ENCODE measurements at regions not wholly inside any gene's neighbourhood (a gene's known extent, or its start where the extent isn't known, plus 50 kb on each side); places are given as distances from the start of the nearest gene placed in this dataset.

DNA sequence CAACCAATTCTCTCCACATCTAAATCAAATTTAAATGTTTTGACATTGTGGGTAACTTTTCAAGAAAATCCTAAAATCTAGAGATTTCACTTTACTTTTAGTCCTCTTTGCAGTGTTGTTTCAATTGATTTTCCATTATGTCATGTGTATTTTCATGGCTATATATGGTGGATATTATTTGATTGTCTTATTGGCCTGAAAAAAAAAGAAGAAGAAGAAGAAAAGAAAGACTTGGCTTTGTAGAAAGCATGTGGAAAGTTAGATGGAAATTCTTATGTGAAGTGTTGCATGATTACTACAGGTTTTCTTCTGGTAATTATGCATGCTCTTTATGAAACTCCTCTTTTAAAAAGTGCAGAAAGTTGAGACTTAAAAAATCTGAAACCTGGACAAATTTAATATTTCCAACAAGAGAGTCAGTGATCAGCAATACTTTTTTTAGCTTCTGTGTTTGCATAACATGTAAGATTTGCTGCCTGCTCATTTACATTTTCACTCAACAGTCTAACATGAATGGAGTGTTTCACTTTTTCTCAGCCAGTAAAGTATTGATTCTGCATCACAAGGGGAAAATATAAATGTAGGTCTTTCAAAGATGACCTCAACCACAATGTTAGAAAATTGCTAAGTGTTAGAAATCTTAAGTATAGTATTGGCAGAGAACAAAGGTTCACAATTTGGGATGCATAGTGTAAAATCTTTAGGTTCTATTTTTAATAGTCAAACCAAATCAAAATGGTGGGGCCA is 438.7 kb downstream of the BCKDHB start:
- TF ChIP-seq TAF1 (IDR thresholded peaks at IDR 0.05; ENCODE audit: borderline replicate concordance, low read depth, low read length) (no peak), POLR2A (IDR thresholded peaks at IDR 0.05; ENCODE audit: low read depth, low read length) (no peak), POLR2AphosphoS5 (IDR thresholded peaks at IDR 0.05; ENCODE audit: low read depth, low read length) (no peak)
- FAIRE-seq = no peak
- DNase-seq (ENCODE audit: insufficient read length) = no peak

DNA sequence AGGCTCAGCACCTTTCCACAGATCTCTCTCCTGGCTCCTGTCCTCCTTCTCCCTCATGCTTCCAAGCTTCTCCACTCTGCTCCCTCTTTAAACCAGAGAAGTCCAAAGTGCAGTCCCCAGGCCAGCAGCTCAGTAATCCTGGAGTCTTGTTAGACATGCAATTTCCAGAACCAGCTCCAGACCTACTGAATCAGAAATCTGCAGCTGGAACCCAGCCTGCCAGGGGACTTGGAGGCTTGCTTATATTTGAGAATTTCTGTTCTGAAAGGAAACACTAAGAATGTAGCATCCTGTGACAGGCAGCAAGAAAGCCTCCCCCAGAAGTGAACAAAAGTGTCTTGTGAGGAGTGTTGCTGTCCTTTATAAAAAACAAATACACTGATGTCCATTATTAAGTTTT is 438.1 kb downstream of the BCKDHB start:
- FAIRE-seq (no peak), DNase-seq (ENCODE audit: insufficient read length) (no peak)
- TF ChIP-seq POLR2AphosphoS5 (IDR thresholded peaks at IDR 0.05; ENCODE audit: low read depth, low read length) (no peak), TAF1 (IDR thresholded peaks at IDR 0.05; ENCODE audit: borderline replicate concordance, low read depth, low read length) (no peak), POLR2A (IDR thresholded peaks at IDR 0.05; ENCODE audit: low read depth, low read length) (no peak)

DNA sequence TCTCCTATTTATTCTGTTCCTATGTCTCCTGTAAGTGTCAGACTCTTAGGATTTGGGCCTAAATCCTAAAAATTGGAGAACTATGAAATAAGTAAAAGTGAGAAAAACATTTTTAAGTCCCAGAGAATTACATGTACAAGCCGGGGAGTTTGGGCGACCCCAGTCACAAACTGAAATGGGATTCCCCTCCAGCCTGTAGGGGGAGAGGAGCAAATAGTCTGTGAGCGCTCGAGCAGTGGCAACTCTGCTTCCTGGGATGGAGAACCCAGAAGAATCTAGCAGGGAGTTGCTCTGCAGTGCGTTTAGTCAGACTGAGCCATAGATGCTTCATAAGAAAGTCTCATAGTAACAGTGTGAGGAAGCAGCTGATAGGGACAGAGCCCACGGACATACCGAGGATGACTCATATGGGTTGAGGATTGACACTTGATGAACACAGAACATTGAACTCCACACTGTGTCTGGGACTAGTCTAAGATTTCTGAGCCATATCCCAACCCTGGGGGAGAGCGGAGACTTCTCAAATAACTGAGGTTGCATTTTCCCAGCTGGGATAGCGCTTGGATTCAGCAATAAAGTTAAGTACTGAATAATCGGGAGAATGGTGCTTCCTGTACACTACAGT is 437.2 kb downstream of the BCKDHB start:
- TF ChIP-seq POLR2A (IDR thresholded peaks at IDR 0.05; ENCODE audit: low read depth, low read length) (no peak), POLR2AphosphoS5 (IDR thresholded peaks at IDR 0.05; ENCODE audit: low read depth, low read length) (no peak), TAF1 (IDR thresholded peaks at IDR 0.05; ENCODE audit: borderline replicate concordance, low read depth, low read length) (no peak)
- FAIRE-seq = no peak
- no peak for DNase-seq (ENCODE audit: insufficient read length)

DNA sequence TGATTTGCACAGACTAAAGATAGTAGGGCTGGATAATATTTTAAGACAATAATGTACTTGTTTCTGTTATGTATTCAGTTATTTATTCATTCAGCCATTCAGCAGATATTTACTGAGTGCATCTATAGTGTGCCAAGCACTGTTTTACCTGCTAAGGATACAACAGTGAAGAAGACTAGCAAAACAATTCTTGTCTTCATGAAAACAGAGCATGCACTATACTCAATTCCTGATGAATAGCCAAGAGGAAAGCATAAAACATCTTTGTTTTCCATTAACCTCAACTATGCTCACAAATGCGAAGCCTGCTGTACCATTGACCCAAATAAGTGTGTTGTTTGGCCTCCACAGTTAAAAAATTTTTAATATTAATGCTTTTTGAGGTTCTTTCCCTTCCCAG is 436.7 kb downstream of the BCKDHB start:
- no peak for FAIRE-seq
- DNase-seq (ENCODE audit: insufficient read length) = no peak
- TF ChIP-seq POLR2A (IDR thresholded peaks at IDR 0.05; ENCODE audit: low read depth, low read length) (no peak), POLR2AphosphoS5 (IDR thresholded peaks at IDR 0.05; ENCODE audit: low read depth, low read length) (no peak), TAF1 (IDR thresholded peaks at IDR 0.05; ENCODE audit: borderline replicate concordance, low read depth, low read length) (no peak)

DNA sequence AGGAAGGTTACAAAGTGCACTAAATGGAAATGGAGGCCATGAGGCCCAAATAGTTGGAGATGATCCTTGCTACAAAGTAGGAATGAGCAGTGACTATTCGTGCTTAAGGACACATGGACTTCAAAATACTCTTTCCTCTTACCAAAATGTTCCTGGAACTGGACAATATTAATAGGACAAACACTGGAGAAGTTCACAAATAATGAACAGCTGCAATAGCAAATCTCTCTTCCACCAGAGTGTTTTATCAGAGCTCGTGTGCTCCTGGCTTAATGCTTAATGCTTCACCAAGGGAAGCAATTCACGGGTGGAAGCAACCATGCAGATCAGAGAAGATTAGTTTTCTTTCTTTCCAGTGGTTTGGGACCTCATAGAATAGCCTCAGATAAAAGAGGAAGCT is 435.4 kb downstream of the BCKDHB start:
- TF ChIP-seq POLR2A (IDR thresholded peaks at IDR 0.05; ENCODE audit: low read depth, low read length) (no peak), TAF1 (IDR thresholded peaks at IDR 0.05; ENCODE audit: borderline replicate concordance, low read depth, low read length) (no peak)
- peak; percentile 30 for FAIRE-seq
- no peak for DNase-seq (ENCODE audit: insufficient read length)

DNA sequence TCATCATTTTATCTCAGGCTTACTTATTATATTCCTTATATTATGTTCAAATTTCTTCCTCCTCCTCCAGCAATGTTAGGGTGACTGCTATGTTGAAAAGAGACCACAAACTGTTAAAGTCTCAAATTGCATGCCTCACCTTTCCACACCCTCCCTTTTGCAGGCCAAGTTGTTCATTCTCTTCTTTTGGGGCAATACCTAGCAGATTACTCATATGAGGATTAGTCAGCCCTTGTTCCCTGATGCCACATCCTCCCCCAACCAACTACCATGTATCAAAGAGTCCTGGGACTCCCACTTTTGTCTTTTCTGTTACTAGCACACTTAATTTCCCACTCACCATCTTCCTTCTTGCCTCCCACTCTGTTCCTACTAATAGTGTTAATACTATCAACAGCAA is 434.7 kb downstream of the BCKDHB start:
- no peak for DNase-seq (ENCODE audit: insufficient read length)
- TF ChIP-seq POLR2AphosphoS5 (IDR thresholded peaks at IDR 0.05; ENCODE audit: low read depth, low read length) = no peak
- no peak for TF ChIP-seq POLR2A (IDR thresholded peaks at IDR 0.05; ENCODE audit: low read depth, low read length)
- TF ChIP-seq TAF1 (IDR thresholded peaks at IDR 0.05; ENCODE audit: borderline replicate concordance, low read depth, low read length) = no peak
- FAIRE-seq = no peak

DNA sequence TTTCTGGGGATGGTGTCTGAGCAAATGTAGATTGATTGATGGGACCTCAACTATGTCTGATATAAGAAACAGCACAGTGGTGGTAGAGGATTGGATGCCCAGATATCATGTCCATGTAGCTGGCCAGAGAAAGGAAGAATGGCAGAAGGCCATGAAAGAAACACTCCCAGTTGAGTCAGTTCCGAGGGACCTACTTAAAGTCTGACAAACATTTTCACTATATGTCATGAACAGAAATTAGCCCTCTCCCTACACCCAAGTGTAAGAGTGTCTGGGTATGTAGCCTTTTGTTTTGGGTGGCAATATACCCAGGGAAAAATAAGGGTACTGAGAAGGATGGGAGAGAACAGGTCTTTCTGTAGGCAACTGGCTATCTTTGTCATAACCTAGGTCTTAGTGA is 434.2 kb downstream of the BCKDHB start:
- no peak for TF ChIP-seq TAF1 (IDR thresholded peaks at IDR 0.05; ENCODE audit: borderline replicate concordance, low read depth, low read length)
- TF ChIP-seq POLR2A (IDR thresholded peaks at IDR 0.05; ENCODE audit: low read depth, low read length) = no peak
- TF ChIP-seq POLR2AphosphoS5 (IDR thresholded peaks at IDR 0.05; ENCODE audit: low read depth, low read length) = no peak
- FAIRE-seq (no peak), DNase-seq (ENCODE audit: insufficient read length) (no peak)

DNA sequence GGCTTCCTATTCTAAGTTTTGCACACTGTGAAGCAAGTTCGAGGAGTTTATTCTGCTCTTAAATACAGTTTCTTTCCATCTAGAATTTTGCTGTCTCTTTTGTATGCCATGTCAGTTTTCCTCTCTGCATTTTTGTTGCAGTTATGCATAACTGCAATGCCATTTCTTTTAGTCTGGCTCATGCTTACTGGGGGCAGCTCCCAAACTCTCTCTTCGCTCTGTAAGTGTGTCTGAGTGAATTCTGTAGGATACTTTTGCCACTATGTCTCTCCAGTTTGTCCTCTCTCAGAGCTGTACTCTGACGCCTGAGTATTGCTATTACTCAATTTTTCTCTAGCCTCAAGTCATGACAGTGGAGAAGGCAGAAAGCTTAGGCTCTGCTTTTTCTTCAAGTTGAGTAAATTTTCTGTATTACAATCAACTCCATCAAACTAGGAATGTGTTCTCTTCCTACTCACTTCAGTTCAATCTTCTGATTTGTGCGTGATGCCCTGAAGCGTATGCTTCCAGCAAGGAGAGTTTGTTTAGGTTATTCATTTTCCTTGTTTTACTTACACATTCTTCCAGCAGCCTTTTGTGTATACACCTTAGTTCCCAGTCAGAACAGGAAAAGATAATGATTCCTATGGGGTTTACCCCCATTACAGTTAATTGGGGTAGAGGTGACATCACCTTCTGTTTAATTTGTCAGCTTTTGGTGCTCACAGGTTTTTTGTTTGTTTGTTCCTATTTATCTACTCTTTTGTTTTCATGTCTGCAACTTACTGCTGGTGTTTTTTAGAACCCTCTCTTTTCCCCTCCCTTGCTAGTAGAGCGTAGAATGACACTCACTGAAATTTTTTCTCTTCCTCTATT is 430.9 kb downstream of the BCKDHB start:
- DNase-seq (ENCODE audit: insufficient read length) (no peak), FAIRE-seq (no peak)
- TF ChIP-seq POLR2A (IDR thresholded peaks at IDR 0.05; ENCODE audit: low read depth, low read length) = no peak
- no peak for TF ChIP-seq POLR2AphosphoS5 (IDR thresholded peaks at IDR 0.05; ENCODE audit: low read depth, low read length)
- no peak for TF ChIP-seq TAF1 (IDR thresholded peaks at IDR 0.05; ENCODE audit: borderline replicate concordance, low read depth, low read length)

DNA sequence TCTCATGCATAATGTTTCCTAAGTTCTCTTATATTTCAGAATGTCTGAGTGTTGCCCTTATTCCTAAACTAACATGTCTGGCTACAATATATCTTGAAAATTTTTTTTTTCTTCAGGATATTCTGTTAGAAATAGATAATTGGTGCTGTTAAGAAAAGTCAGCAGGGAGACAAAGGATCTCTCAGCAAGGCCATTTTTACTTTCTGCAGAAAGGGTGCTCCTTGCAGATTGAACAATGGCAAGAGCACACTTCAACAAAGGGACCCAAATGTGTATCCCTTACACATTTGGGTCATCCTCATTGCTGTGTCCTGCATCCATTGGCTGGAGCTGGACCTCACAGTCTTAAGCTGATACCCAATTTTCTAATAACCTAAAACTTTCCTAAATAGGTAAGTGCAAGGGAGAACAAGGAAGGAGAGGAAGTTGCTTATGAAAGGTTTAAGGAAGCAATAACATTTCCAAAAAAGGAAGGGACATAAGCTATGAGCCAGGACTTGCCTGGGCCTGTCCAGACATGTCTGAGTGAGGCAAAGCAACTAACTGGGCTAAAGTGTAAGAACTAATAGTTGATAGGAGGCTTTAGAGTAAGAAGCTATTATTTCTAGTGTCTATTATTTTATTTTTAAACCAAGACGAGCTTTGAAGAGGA is 429.6 kb downstream of the BCKDHB start:
- no peak for DNase-seq (ENCODE audit: insufficient read length)
- TF ChIP-seq POLR2AphosphoS5 (IDR thresholded peaks at IDR 0.05; ENCODE audit: low read depth, low read length) (no peak), TAF1 (IDR thresholded peaks at IDR 0.05; ENCODE audit: borderline replicate concordance, low read depth, low read length) (no peak), POLR2A (IDR thresholded peaks at IDR 0.05; ENCODE audit: low read depth, low read length) (no peak)
- FAIRE-seq = no peak

DNA sequence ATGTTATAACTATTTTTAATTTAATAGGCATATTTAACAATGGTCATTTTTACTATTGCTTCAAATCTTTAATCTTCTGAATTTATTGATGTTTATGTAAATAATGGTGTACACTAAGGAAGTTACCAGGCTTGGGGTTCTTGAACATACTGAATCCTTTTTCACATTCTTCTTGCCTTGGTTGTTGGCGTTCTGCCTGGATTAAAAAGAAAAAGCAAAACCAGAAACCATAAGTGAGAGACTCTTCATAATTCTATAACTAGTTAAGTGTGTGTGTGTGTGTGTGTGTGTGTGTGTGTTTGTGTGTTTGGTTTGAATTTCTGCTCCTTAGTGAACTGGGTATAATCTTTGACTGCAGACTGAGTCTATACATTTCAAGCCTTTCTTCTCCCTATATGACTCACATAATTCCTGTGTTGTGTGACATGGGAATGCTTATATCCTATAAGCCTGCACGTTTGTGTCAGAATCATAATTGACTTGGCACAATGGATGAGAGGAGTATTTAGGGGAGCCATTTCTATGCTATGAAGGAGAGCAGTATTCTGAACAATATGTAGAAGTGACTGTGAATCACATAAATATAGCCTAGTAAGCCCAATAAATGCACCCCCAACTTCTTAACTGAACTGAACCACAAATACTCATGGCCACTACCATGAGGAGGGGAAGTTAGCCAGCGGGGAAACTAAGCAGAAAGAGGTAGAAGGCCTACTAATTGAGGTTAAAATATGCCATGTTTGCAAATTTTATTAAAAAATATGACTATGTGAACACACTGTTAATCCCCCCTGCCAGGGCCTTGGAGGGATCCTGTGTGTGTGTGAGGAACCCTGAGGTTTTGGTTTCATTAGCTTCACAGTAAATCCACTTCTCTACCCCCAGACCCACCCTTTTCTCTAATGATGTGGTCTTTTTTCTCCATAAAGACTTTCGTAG is 425.5 kb downstream of the BCKDHB start:
- TF ChIP-seq POLR2A (IDR thresholded peaks at IDR 0.05; ENCODE audit: low read depth, low read length) (no peak), POLR2AphosphoS5 (IDR thresholded peaks at IDR 0.05; ENCODE audit: low read depth, low read length) (no peak), TAF1 (IDR thresholded peaks at IDR 0.05; ENCODE audit: borderline replicate concordance, low read depth, low read length) (no peak)
- DNase-seq (ENCODE audit: insufficient read length) (no peak), FAIRE-seq (no peak)
